Activated B cell treated with CpG ODN at 0.5 μM for 24 hours (primary cell): ENCODE measurements at regions not wholly inside any gene's neighbourhood (a gene's known extent, or its start where the extent isn't known, plus 50 kb on each side); places are given as distances from the start of the nearest gene placed in this dataset.

ENCODE experiments used
- ATAC-seq: fragments of 200-7000 bp; cut with Tn5 transposase; one replicate; pipeline ENCODE4 v1.10.0; 2021; ENCODE audit warnings: low read depth, mild to moderate bottlenecking, moderate library complexity
- CTCF ChIA-PET: fragments of 350-600 bp; sonication (Branson Sonifier 250); formaldehyde crosslinking; loops from one replicate; lab custom pipeline; 2021; ENCODE audit warnings: antibody characterized with exemption; lab: Charles Lee
- POLR2A ChIA-PET: fragments of 350-600 bp; sonication (Branson Sonifier 250); formaldehyde crosslinking; loops from one replicate; lab custom pipeline; 2021; ENCODE audit warnings: antibody characterized with exemption; lab: Charles Lee
- DNase-seq: peaks from one replicate; pipeline ENCODE4 v3.0.0; 2022
- H3K27ac Mint-ChIP-seq: one replicate; pipeline ENCODE4 v1.8.0; 2020; ENCODE audit warnings: mixed read lengths
- H3K27me3 Mint-ChIP-seq: one replicate; pipeline ENCODE4 v1.8.0; 2021; ENCODE audit warnings: mixed read lengths
- H3K36me3 Mint-ChIP-seq: one replicate; pipeline ENCODE4 v1.8.0; 2021; ENCODE audit warnings: low read depth, mixed read lengths
- H3K4me1 Mint-ChIP-seq: one replicate; pipeline ENCODE4 v1.8.0; 2021; ENCODE audit warnings: mixed read lengths
- H3K4me3 Mint-ChIP-seq: one replicate; pipeline ENCODE4 v1.8.0; 2020; ENCODE audit warnings: mild to moderate bottlenecking, mixed read lengths
- H3K9me3 Mint-ChIP-seq: one replicate; pipeline ENCODE4 v1.8.0; 2020; ENCODE audit warnings: mixed read lengths
- intact Hi-C: fragments of 100-400 bp; cut with micrococcal nuclease; formaldehyde crosslinking; loops from one replicate; pipeline ENCODE4 v1.15.1; 2024
- TF ChIP-seq, protein P1 (sequence below): fragments of 200-600 bp; IDR thresholded peaks from one replicate; pipeline ENCODE4 v1.8.0; 2022; ENCODE audit warnings: antibody characterized with exemption, mild to moderate bottlenecking

DNA sequence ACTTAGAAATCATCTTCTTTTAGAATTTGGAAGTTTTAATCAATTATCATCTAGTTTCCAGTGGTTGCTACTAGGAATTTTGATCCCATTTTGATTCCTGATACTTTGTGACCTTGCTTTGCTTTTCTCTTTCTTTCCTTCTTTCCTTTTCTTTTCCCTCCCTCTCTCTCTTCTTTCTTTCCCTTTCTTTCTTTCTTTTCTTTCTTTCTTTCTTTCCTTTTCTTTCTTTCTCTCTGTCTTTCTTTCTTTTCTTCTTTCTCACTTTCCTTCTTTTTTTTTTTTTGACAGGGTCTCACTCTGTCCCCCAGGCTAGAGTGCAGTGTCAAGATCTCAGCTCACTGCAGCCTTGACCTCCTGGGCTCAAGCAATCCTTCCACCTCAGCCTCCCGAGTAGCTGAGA is 81.5 kb upstream of the OSBPL8 start:
- CTCF ChIA-PET: no interaction called here
- Mint-ChIP-seq H3K4me3 (no peak overlapping the region), H3K27me3 (peaks cover 6% of the 10 kb centered on the region), H3K4me1 (no peaks in the 10 kb centered on the region), H3K36me3 (no peaks in the 10 kb centered on the region), H3K27ac (no peak overlapping the region), H3K9me3 (no peaks in the 10 kb centered on the region)
- TF ChIP-seq, protein P1, sequence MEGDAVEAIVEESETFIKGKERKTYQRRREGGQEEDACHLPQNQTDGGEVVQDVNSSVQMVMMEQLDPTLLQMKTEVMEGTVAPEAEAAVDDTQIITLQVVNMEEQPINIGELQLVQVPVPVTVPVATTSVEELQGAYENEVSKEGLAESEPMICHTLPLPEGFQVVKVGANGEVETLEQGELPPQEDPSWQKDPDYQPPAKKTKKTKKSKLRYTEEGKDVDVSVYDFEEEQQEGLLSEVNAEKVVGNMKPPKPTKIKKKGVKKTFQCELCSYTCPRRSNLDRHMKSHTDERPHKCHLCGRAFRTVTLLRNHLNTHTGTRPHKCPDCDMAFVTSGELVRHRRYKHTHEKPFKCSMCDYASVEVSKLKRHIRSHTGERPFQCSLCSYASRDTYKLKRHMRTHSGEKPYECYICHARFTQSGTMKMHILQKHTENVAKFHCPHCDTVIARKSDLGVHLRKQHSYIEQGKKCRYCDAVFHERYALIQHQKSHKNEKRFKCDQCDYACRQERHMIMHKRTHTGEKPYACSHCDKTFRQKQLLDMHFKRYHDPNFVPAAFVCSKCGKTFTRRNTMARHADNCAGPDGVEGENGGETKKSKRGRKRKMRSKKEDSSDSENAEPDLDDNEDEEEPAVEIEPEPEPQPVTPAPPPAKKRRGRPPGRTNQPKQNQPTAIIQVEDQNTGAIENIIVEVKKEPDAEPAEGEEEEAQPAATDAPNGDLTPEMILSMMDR: no peak
- intact Hi-C loops: no loop called here
- DNase-seq (no peak), ATAC-seq (no peak)
- POLR2A ChIA-PET: no interaction called here

DNA sequence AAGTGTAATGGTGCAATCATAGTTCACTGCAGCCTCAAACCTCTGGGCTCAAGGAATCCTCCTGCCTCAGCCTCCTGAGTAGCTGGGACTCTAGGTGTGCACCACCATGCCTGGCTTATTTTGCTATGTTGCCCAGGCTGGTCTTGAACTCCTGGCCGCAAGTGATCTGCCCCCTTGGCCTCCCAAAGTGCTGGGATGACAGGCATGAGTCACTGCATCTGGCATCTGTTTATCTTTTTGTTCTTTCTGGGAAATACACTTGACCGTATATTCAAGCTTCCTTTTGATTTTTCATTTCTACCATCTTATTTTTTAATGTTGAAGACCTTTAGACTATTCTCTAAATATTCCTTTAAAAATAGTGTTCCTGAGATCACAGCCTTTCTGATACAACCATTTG is 82.4 kb upstream of the OSBPL8 start:
- intact Hi-C loops: no loop called here
- CTCF ChIA-PET: no interaction called here
- POLR2A ChIA-PET: no interaction called here
- no peak overlapping the region for H3K27ac Mint-ChIP-seq
- H3K9me3 Mint-ChIP-seq: no peaks in the 10 kb centered on the region
- no peak overlapping the region for H3K4me3 Mint-ChIP-seq
- ATAC-seq (no peak), DNase-seq (no peak)
- no peaks in the 10 kb centered on the region for H3K36me3 Mint-ChIP-seq
- H3K27me3 Mint-ChIP-seq: peaks cover 6% of the 10 kb centered on the region
- TF ChIP-seq, protein P1: no peak
- H3K4me1 Mint-ChIP-seq: no peaks in the 10 kb centered on the region

DNA sequence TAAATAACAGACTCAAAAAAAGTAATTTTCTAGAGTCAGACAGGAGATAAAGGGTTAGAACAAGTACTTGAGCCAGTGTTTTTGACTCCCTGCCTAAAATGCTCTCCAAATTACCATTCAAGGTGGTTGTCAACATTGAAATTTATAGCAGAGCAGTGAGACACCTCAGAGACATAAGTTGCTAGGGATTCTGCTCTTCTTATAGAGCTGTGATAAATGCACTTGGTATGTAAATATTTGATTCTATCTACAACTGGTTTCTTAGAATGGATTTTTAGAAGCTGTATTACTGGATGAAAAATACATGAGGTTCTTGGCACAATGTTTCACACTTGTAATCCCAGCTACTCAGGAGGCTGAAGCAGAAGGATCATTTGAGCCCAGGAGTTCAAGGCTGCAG is 83.9 kb upstream of the OSBPL8 start:
- POLR2A ChIA-PET: no interaction called here
- H3K4me1 Mint-ChIP-seq: no peaks in the 10 kb centered on the region
- H3K36me3 Mint-ChIP-seq: no peaks in the 10 kb centered on the region
- TF ChIP-seq, protein P1: no peak
- H3K27ac Mint-ChIP-seq: no peak overlapping the region
- intact Hi-C loops: no loop called here
- H3K9me3 Mint-ChIP-seq: no peaks in the 10 kb centered on the region
- peaks cover 6% of the 10 kb centered on the region for H3K27me3 Mint-ChIP-seq
- CTCF ChIA-PET: no interaction called here
- no peak overlapping the region for H3K4me3 Mint-ChIP-seq
- ATAC-seq (no peak), DNase-seq (no peak)

DNA sequence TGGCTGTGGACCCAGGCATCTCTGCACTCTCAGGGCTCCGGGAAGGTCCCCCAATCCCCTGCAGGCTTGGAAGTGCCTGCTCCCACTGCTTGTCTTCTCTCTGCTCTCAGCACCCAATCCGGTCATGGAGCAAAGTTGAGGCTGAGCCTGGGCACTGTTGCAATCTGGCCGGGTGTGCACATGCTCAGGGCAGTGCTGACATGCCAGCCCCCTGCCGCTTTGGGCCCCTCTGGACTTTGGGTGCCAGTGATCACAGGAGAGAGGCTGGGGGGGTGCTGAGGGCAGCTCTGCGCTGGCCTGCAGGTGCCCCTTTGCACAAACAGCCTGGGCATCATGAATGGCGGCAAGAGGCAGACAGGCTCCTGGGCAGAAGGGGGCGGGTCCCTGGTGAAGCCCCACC is 85.4 kb upstream of the OSBPL8 start:
- POLR2A ChIA-PET: no interaction called here
- no peak overlapping the region for H3K4me3 Mint-ChIP-seq
- CTCF ChIA-PET: no interaction called here
- no peaks in the 10 kb centered on the region for H3K4me1 Mint-ChIP-seq
- intact Hi-C loops: no loop called here
- H3K27me3 Mint-ChIP-seq: peaks cover 4% of the 10 kb centered on the region
- H3K27ac Mint-ChIP-seq: no peak overlapping the region
- H3K36me3 Mint-ChIP-seq: no peaks in the 10 kb centered on the region
- DNase-seq: no peak
- H3K9me3 Mint-ChIP-seq: no peaks in the 10 kb centered on the region
- ATAC-seq: no peak
- TF ChIP-seq, protein P1: no peak

DNA sequence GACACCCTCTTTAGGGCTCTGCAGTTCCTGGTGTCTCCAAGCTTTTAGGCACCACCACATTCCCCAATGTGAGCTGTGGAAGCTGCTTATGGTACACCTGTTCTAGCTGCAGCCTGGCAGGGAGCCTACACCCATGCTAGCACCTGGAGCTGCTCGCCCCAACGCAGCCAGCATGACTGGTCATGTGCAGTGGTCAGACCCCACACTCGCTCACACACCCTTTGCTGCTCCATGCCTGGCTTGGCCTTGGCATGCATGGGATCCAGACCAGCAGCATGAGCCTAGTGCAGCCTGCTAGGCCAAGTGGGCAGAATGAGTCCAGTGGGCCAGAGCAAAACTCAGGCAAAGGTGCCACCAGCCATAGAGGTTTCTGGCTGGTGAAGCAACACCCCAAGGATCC is 86.4 kb upstream of the OSBPL8 start:
- intact Hi-C loops: no loop called here
- Mint-ChIP-seq H3K4me3 (no peak overlapping the region), H3K9me3 (no peaks in the 10 kb centered on the region), H3K36me3 (no peaks in the 10 kb centered on the region), H3K27ac (no peak overlapping the region), H3K4me1 (no peaks in the 10 kb centered on the region), H3K27me3 (peaks cover 4% of the 10 kb centered on the region)
- CTCF ChIA-PET: no interaction called here
- ATAC-seq (no peak), DNase-seq (no peak)
- POLR2A ChIA-PET: no interaction called here
- TF ChIP-seq, protein P1: no peak
